GM21619 (cell line): ENCODE measurements at regions not wholly inside any gene's neighbourhood (a gene's known extent, or its start where the extent isn't known, plus 50 kb on each side); places are given as distances from the start of the nearest gene placed in this dataset.
"Not testable (repeated sequence)": the region's sequence is repeated elsewhere in the genome, so short reads cannot be mapped to it uniquely, and the experiment has no call there.

Experiments
- ATAC-seq: cut with Tn5 transposase; IDR thresholded peaks from one replicate; pipeline ENCODE4 v1.9.1; 2021; ENCODE audit not compliant: unreplicated experiment

DNA sequence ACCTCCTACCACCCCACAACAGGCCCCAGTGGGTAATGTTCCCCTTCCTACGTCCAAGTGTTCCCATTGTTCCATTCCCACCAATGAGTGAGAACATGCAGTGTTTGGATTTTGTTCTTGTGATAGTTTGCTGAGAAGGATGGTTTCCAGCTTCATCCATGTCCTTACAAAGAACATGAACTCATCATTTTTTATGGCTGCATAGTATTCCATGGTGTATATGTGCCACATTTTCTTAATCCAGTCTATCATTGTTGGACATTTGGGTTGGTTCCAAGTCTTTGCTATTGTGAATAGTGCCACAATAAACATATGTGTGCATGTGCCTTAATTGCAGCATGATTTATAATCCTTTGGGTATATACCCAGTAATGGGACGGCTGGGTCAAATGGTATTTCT is 81.6 kb downstream of the P2RY10 start:
- ATAC-seq: not testable (repeated sequence)

GRCh38 chrX:79035421-79035820 is 90.2 kb downstream of the P2RY10 start:
- no peak for ATAC-seq

- ATAC-seq: no peak
Measured at GRCh38 chrX:79036157-79036880, 91.1 kb downstream of the P2RY10 start.

DNA sequence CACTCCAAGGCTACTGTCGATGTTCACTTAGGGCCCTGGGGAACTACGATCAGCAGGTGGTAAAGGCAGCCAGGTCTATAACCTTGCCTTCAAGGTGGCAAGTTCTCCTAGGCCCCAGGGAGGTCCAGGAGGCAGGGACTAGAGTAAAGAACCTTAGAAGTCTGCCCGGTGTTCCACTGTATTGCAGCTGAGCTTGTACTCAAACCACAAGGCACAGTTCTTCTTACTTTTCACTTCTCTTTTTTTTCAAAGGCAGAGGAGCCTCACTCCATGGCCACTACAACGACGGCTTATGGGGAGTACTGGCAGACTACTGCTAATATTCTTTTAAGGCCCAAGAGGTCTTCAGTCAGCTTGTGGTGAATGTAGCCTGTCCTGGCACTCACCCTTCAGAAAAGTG is 78.8 kb upstream of the GPR174 start:
- peak; percentile 89 for ATAC-seq

DNA sequence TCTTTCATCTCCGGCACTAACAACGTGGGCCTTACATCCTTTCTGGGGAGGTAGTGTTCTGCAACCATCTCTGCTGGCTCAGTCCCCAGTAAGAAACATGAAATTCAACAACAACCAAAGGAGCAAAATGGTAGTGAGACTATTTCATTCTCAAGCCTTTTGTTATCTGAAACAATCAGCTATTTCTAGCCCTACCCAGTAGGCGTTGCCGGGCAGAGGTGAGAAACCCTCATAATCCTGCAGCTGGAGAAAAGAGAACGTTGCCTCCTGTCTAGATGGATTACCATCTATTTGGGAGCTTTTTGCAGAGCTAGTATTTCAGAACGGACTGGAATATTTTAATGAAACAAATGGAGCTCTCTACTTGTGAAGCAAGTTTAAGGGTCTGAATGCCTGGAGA is 66.4 kb upstream of the GPR174 start:
- no peak for ATAC-seq

DNA sequence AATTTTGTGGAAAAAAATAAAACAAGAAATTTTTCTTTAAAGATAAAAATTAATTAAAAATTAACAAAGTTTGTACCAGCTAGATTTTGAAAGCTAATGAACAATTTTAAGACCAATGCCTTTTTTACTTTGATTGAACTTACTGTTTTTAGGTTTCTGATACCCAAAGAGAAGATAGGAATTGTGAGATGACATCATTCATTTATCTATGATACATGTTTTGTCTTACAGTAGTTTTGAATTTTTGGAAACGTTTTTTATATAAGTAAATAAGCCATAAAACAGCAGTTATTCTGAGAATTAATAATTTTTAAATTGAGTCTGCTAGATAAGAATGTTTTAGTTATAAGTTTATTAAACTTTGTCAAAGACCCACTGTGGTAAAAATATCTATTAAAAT is 65.0 kb upstream of the GPR174 start:
- no peak for ATAC-seq

- ATAC-seq: no peak
Measured at GRCh38 chrX:79080141-79080540, 64.3 kb upstream of the GPR174 start.

DNA sequence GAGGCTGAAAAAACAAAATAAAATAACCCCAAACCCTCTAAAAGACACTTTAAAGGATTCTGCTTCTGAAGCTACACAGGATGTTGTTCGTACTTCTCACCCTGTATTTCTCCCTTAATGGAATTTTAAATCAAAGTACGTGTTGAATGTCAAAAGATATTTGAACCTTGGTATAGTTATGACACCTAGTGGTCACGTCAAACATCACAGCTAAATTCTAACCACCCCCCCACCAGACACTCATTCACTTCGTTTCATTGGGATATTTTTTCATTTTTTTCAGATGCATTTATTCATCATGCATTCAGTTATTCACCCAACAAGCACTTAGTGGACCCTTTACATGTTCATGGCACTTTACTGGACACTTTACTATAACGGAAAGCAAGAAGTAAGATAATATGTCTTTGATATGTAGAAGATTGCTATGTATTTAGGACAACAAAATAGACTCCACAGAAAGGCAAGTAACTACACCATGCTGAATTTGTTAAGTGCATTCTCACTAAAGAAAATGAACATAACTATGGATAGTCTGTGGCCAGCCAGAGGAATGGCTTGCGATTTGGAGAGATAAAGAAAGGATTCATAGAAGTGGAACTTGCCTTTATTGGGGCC is 62.5 kb upstream of the GPR174 start:
- peak; percentile 72 for ATAC-seq

GRCh38 chrX:79082899-79083298 is 61.6 kb upstream of the GPR174 start:
- no peak for ATAC-seq

DNA sequence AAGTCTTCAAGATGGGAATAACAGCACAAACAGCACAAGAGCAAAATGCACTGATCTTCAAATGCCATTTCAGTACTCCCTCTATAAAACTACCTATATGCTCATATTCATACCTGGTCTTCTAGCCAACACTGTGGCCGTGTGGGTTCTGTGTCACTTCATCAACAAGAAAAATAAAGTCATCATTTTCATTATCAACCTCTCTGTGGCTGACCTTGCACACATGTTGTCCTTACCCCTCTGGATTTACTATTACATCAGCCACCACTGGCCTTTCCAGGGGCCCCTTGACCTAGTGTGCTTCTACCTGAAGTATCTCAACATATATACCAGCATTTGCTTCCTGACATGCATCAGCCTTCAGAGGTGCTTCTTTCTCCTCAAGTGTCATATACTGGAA is 59.6 kb upstream of the GPR174 start:
- no peak for ATAC-seq

GRCh38 chrX:79089896-79090584 is 54.4 kb upstream of the GPR174 start:
- ATAC-seq: no peak

DNA sequence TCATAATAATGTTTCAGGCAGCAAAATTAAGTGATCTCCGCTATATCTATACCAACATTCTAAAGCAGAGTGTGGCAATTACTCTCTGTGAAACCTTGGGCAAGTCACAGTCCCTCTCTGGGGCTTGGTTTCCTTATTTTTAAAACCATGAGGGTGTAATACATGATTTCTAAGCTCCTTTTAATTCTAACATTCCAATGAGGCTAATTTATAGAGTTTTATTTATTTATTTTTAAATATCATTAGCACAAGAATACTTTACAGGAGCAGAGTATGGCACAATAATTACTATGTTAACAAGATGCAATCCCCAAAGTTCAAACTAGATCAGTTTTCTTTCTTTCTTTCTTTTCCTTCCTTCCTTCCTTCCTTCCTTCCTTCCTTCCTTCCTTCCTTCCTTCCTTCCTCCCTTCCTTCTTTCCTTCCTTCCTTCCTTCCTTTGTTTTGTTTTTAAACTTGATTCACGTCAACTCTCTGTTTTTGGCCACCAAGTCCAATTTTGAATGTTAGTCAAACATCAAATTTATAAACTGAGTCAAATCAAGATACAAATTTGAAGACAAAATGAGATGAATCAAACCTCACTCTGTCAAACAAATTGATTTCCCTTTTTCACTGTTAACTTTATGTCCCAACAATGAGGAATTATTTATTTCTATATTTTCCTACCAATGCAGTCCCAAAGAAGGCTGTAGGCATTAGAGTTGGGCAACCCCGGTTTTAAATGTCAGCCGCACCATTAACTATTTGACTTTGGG is 50.2 kb upstream of the GPR174 start:
- no peak for ATAC-seq
